GM12865 (cell line): ENCODE measurements at regions not wholly inside any gene's neighbourhood (a gene's known extent, or its start where the extent isn't known, plus 50 kb on each side); places are given as distances from the start of the nearest gene placed in this dataset.
"Not testable (repeated sequence)": the region's sequence is repeated elsewhere in the genome, so short reads cannot be mapped to it uniquely, and the experiment has no call there.

Experiments used
- DNase-seq: peaks from one replicate; pipeline ENCODE4 v3.0.0; 2010; ENCODE audit warnings: low read depth
- H3K4me3 ChIP-seq: 2 replicates; pipeline ENCODE4 v1.5.1; 2011; ENCODE audit warnings: mild to moderate bottlenecking, low read depth, low read length, control low read depth
- TF ChIP-seq, protein P1 (sequence below): IDR thresholded peaks from 2 replicates; pipeline ENCODE4 v1.5.1; 2011; ENCODE audit warnings: low read length, control low read depth, low read depth, inconsistent platforms; ENCODE audit not compliant: insufficient read depth; ENCODE audit errors: missing control alignments

DNA sequence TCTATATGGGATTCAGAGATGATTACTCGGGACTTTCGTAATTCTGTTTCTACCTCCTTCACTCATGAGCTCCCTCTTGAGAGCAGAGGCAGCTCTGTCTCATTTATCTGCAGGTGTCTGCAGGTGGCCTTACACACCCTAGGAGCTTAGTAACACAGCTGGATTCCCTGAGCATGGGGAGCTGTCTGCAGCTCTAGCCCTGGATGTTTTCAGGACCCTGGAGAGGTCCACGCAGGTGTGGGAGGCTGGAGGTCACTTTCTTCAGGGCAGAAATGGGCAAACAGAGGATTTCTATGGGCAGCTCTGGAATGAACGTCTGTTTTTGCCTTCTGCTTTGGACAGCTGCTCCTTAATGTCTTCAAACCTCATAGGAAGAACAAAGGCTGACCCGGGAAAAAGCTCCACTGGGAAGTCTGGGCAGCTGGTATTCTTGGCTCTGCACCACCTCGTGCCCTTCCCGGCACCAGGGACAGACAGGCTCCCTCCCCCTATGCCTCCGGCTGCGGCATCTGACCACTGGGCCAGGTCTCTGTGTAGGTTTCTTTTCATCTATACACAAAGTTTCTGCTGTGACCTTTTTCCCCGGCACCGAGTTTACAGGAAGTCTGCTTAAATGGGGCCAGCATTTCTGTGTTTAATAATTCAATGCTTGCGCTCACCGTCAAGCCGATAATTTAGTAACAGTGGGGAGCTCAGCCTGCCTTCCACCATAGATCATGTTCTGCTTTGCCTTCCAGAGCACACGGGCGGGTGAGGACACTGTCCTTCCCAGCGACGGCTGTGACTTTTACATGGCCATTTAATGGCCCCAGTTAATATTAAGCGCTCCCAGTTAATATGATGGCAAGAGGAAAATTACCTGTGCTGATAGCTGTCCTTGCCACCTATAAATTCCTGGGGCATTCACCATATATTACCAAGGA lies 320.2 kb upstream of the SFSWAP start:
- no peak overlapping the region for H3K4me3 ChIP-seq
- TF ChIP-seq, protein P1, sequence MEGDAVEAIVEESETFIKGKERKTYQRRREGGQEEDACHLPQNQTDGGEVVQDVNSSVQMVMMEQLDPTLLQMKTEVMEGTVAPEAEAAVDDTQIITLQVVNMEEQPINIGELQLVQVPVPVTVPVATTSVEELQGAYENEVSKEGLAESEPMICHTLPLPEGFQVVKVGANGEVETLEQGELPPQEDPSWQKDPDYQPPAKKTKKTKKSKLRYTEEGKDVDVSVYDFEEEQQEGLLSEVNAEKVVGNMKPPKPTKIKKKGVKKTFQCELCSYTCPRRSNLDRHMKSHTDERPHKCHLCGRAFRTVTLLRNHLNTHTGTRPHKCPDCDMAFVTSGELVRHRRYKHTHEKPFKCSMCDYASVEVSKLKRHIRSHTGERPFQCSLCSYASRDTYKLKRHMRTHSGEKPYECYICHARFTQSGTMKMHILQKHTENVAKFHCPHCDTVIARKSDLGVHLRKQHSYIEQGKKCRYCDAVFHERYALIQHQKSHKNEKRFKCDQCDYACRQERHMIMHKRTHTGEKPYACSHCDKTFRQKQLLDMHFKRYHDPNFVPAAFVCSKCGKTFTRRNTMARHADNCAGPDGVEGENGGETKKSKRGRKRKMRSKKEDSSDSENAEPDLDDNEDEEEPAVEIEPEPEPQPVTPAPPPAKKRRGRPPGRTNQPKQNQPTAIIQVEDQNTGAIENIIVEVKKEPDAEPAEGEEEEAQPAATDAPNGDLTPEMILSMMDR = no peak
- DNase-seq = peak; percentile 23

DNA sequence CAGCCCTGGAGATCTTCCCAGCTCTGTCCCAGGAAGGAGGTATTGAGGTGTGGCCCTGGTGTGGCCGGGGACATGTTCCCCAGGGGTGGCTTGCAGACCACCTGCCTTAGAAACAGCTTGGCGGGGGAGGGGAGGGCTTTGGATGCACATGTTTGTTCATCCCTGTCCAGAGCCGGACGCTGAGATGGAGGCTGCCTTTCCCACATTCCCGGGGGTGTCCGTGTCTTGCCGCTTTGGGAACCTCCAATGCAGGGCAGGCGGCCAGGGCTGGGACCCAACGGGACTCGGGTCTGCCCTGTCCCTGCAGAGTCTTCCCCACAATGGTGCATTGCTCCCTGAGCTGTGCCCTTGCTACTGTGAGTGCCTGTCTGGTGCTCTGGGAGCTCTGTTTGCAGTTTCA lies 319.5 kb upstream of the SFSWAP start:
- TF ChIP-seq, protein P1 = no peak
- DNase-seq = no peak

DNA sequence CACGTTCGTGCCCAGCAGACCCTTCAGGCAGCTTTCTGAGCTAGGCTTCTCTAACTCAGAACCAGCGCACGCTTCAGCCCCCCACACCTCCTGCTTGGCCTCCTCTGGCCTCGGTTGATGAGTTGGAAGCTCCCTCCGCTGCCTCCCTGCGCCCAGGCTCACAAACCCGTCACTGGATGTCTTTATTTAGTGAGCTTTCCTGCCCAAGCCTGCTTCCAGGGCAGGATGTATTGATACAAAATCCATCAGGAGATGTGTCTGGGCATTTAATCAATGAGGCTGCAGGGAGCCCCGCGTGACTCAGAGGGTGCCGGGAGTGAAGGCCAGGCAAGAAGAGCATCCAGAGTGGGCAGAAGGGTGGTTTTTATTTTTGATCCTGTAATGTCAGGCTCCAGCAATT lies 316.1 kb upstream of the SFSWAP start:
- not testable (repeated sequence) for DNase-seq, H3K4me3 ChIP-seq

More for the DNA sequence above, 319.5 kb upstream of the SFSWAP start:
- no peak overlapping the region for H3K4me3 ChIP-seq

DNA sequence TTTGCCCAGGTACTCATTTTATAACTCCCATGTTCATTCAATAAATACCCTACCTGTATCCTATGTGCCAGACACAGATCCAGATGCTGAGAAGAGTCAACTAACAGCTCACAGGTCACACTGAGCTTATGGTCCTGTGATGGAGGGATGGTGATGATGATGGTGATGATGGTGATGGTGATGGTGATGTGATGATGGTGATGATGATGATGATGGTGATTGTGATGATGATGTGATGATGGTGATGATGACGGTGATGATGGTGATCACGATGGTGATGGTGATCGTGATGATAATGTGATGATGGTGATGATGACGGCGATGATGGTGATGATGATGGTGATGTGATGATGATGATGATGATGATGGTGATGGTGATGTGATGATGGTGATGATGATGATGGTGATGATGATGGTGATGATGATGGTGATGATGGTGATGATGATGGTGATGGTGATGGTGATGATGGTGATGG lies 315.6 kb upstream of the SFSWAP start:
- not testable (repeated sequence) for H3K4me3 ChIP-seq, DNase-seq

DNA sequence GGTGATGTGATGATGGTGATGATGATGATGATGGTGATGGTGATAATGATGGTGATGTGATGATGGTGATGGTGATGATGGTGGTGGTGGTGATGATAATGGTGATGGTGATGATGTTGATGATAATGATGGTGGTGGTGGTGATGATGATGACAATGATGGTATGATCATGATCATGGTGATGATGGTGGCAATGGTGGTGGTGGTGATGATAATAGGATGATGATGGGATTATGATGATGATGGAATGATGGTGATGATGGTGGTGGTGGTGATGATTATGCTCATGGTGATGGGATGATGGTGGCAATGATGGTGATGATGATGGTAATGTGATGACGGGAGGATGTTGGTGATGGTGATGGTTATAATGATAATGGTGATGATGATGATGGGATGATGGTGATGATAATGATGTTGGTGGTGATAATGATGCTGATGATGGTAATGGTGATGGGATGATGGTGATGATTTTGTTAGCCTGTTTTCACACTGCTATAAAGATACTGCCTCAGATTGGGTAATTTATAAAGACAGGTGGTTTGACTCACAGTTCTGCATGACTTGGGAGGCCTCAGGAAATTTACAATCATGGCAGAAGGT lies 314.8 kb upstream of the SFSWAP start:
- TF ChIP-seq, protein P1 = no peak
- no peak for DNase-seq
- no peak overlapping the region for H3K4me3 ChIP-seq

DNA sequence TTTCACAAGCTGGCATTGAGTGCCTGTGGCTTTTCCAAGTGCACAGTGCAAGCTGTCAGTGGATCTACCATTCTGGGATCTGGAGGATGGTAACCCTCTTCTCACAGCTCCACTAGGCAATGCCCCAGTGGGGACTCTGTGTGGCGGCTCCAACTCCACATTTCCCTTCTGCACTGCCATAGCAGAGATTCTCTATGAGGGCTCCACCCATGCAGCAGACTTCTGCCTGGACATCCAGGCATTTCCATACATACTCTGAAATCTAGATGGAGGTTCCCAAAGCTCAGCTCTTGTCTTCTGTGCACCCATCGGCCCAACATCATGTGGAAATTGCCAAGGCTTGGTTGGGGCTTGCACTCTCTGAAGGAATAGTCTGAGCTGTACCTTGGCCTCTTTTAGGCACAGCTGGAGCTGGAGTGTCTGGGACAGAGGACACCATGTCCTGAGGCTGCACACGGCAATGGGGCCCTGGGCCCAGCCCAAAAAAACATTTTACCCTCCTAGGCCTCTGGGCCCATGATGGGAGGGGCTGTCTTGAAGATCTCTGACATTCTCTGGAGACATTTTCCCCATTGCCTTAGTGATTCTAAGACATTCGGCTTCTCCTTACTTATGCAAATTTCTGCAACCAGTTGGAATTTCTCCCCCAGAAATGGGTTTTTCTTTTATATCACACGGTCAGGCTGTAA lies 313.3 kb upstream of the SFSWAP start:
- no peak for DNase-seq
- TF ChIP-seq, protein P1 = no peak
- H3K4me3 ChIP-seq = no peak overlapping the region

DNA sequence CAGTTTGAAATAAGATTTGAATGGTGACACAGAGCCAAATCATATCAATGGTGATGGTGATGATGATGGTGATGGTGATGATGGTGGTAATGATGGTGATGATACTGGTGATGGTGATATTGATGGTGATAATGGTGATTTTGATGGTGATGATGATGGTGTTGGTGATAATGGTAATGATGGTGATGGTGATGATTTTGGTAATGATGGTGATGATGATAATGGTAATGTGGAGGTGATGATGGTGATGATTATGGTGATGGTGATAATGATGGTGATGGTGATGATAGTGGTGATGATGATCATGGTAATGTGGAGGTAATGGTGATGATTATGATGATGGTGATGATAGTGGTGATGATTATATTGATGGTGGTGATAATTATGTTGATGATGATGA lies 311.9 kb upstream of the SFSWAP start:
- TF ChIP-seq, protein P1 = no peak

DNA sequence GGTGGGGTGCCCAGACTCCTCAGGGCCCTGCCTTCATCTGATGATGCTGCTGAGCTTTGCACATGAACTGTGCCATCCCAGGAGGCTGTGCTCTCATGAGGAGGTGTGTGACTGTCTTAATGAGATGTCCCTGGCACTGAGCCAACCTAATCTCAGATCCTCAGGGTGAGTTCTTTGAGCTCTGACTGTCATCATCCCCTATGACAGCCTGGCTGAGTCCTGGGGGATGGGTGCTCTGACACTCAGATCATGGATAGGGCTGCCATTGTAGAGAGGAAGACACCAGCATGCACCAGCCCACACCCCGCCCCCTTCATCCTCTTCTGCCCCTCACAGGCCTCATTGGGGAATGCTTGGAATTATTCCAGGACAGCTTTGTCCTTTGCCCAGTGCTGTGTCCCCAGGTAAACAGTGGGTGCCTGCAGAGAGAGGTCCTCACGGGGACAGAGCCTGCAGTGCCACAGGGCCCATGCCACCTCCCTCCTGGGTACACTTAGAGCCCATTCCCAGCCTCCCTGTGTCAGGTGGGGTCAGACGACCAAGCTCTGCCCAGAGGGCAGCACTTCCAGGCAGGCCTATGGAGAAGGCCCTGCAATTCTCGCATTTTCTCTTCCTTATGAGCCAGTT lies 310.1 kb upstream of the SFSWAP start:
- not testable (repeated sequence) for DNase-seq, H3K4me3 ChIP-seq

More for the DNA sequence above, 311.9 kb upstream of the SFSWAP start:
- H3K4me3 ChIP-seq = no peak overlapping the region
- no peak for DNase-seq

DNA sequence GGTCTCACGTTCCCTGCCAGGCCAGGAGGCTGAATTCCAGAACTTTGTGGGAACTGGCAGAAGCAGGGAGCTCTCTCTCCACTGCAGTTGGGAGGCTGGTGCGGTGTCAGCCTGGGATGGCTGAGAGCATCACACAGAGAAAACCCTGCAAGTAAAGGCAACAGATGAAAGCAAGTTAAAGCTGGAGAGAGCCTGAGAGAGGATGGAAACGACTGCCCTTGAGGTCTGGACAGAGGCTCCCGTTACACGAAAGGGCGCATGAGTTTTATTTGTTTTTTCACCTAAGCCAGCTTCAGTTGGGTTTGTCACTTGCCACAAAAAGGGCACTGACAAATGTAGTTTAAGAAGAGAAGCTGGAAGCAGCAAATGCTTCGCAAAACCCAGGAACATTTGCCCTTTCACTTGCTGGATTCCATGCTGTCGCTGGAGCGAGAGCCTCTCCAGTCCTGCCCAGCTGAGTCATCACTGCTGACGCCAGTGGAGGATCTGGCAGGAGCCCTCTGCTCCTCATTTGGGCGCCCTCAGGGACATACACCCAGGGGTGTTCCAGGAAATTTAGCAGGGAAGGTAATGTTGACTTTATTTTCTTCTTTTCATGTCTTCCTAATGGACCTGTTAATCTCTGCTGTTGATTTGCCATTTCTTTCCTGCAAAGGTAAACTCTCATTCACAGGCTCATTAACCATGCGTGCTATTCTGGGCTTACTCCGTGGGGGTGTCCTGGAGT lies 308.8 kb upstream of the SFSWAP start:
- DNase-seq, H3K4me3 ChIP-seq: not testable (repeated sequence)
